ENCODE measurements at regions not wholly inside any gene's neighbourhood (a gene's known extent, or its start where the extent isn't known, plus 50 kb on each side); places are given as distances from the start of the nearest gene placed in this dataset.

DNA sequence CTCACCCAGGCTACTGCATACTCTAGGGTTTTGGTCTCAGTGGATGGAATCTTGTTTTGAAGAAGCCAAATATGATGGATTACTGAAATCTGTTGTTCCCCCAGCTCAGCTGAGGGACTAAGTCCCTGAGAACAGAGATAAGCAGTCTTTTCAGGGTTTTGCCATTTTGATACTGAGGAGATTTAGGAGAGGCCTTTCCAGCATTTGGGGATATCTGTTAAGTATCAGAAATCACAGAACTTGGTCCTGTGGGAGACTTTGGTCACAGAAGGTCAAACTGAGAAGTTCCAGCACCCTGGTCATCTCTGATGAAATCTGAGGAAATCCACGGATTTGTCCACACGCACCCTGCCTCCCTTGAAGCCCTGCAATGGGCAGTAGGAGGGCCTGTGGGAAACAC, 181.0 kb upstream of the GADL1 start (continued):
- TF ChIP-seq, protein P1, sequence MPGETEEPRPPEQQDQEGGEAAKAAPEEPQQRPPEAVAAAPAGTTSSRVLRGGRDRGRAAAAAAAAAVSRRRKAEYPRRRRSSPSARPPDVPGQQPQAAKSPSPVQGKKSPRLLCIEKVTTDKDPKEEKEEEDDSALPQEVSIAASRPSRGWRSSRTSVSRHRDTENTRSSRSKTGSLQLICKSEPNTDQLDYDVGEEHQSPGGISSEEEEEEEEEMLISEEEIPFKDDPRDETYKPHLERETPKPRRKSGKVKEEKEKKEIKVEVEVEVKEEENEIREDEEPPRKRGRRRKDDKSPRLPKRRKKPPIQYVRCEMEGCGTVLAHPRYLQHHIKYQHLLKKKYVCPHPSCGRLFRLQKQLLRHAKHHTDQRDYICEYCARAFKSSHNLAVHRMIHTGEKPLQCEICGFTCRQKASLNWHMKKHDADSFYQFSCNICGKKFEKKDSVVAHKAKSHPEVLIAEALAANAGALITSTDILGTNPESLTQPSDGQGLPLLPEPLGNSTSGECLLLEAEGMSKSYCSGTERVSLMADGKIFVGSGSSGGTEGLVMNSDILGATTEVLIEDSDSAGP (CRISPR knock-in tag; IDR thresholded peaks at IDR 0.05; ENCODE audit: borderline replicate concordance): no peak
- no peak for TF ChIP-seq PLRG1 (conservative IDR thresholded peaks at IDR 0.05)
- TF ChIP-seq, protein P2, sequence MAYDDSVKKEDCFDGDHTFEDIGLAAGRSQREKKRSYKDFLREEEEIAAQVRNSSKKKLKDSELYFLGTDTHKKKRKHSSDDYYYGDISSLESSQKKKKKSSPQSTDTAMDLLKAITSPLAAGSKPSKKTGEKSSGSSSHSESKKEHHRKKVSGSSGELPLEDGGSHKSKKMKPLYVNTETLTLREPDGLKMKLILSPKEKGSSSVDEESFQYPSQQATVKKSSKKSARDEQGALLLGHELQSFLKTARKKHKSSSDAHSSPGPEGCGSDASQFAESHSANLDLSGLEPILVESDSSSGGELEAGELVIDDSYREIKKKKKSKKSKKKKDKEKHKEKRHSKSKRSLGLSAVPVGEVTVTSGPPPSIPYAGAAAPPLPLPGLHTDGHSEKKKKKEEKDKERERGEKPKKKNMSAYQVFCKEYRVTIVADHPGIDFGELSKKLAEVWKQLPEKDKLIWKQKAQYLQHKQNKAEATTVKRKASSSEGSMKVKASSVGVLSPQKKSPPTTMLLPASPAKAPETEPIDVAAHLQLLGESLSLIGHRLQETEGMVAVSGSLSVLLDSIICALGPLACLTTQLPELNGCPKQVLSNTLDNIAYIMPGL (CRISPR knock-in tag; IDR thresholded peaks at IDR 0.05; ENCODE audit: borderline replicate concordance in 1 of 2, low read depth in 1 of 2): no peak

DNA sequence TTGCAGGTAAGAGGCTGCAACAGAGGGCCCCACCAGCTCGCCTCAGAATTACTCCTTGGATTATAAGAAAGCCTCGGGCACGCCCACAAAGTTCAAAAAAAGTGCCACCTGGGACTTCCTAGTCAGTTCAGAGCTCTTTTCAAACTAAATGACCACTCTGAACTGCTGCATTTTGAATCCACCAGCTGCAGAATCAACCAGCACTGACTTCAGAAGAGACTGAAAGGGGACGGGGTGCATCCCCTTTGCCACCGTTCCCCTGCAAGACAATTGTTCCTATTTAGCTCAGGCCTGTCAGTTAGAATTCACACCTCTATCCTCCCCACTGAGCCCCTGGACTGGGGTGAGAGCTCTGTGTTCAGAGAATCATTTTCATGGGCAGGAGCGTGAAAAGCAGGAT, 181.4 kb upstream of the GADL1 start:
- Histone ChIP-seq H3K4me1 (ENCODE audit: insufficient read depth, low read length) (no peaks in the 10 kb centered on the region), H3K27me3 (ENCODE audit: control insufficient read depth in 1 of 2, insufficient read depth in 2 of 2, low read length in 2 of 2) (no peaks in the 10 kb centered on the region; a peak in 1 of 5 replicates), H3K4me2 (ENCODE audit: low read depth, low read length) (no peak overlapping the region), H4K20me1 (ENCODE audit: insufficient read depth, low read length) (no peaks in the 10 kb centered on the region), H3K27ac (ENCODE audit: extremely low read length, insufficient read depth, low read length) (no peak overlapping the region), H3K9me3 (ENCODE audit: low read length) (no peaks in the 10 kb centered on the region), H3K36me3 (replicated peaks in 1 of 2; ENCODE audit: control insufficient read depth in 1 of 2, insufficient read depth in 2 of 2, low read length in 2 of 2) (no peaks in the 10 kb centered on the region), H2AFZ (ENCODE audit: low read length) (no peak overlapping the region), H3K79me2 (ENCODE audit: insufficient read depth, low read length) (no peaks in the 10 kb centered on the region), H3K9ac (ENCODE audit: insufficient read depth, low read depth, low read length) (no peak overlapping the region), H3K4me3 (replicated peaks in 1 of 3; ENCODE audit: insufficient read depth in 1 of 3, low read depth in 2 of 3, low read length in 3 of 3) (no peak overlapping the region)
- no peak for ATAC-seq
- ChIA-PET POLR2A (no interaction called here), CTCF (ENCODE audit: low intra/inter-chr PET ratio, low total read pairs) (no interaction called here)
- 55% methylated on average over 5 of the region's 6 CpGs for WGBS (ENCODE audit: low lambda C conversion rate)
- BruUV-seq (replicated peaks): no TSS peak
- no peak for FAIRE-seq
- in situ Hi-C loops (cut with HindIII; ENCODE audit: extremely low pct_ligation_motif_present, low pct_unique_long_range_greater_than_20kb) (no loop called here), intact Hi-C loops (cut with micrococcal nuclease; ENCODE audit: unreplicated experiment) (no loop called here)
- TF ChIP-seq ZNF891 (CRISPR knock-in tag; IDR thresholded peaks at IDR 0.05) (no peak), NFYB (CRISPR knock-in tag; IDR thresholded peaks at IDR 0.05) (no peak), MXD4 (CRISPR knock-in tag; IDR thresholded peaks at IDR 0.05) (no peak)
- TF ChIP-seq, protein P3, sequence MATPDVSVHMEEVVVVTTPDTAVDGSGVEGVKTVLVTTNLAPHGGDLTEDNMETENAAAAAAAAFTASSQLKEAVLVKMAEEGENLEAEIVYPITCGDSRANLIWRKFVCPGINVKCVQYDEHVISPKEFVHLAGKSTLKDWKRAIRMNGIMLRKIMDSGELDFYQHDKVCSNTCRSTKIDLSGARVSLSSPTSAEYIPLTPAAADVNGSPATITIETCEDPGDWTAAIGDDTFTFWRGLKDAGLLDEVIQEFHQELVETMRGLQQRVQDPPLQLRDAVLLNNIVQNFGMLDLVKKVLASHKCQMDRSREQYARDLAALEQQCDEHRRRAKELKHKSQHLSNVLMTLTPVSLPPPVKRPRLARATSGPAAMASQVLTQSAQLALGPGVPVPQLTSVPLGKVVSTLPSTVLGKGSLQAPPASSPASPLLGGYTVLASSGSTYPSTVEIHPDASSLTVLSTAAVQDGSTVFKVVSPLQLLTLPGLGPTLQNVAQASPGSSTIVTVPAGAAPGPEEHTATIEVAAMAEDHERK (CRISPR knock-in tag; IDR thresholded peaks at IDR 0.05; ENCODE audit: low read depth): no peak
- TF ChIP-seq, protein P4, sequence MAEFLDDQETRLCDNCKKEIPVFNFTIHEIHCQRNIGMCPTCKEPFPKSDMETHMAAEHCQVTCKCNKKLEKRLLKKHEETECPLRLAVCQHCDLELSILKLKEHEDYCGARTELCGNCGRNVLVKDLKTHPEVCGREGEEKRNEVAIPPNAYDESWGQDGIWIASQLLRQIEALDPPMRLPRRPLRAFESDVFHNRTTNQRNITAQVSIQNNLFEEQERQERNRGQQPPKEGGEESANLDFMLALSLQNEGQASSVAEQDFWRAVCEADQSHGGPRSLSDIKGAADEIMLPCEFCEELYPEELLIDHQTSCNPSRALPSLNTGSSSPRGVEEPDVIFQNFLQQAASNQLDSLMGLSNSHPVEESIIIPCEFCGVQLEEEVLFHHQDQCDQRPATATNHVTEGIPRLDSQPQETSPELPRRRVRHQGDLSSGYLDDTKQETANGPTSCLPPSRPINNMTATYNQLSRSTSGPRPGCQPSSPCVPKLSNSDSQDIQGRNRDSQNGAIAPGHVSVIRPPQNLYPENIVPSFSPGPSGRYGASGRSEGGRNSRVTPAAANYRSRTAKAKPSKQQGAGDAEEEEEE (CRISPR knock-in tag; IDR thresholded peaks at IDR 0.05; ENCODE audit: borderline replicate concordance): no peak
- no peak for DNase-seq (ENCODE audit: low spot score)

Data from HepG2 (cell line).